ENCODE measurements at regions not wholly inside any gene's neighbourhood (a gene's known extent, or its start where the extent isn't known, plus 50 kb on each side); places are given as distances from the start of the nearest gene placed in this dataset.

- no peak for TF ChIP-seq POLR2AphosphoS2 (IDR thresholded peaks at IDR 0.05; ENCODE audit: low read depth, low read length)
- TF ChIP-seq SMAD5 (IDR thresholded peaks at IDR 0.05; ENCODE audit: low read depth): peak; percentile 55; the same call in 1 of the 2 replicates
- peak; percentile 79 for TF ChIP-seq BCL3 (IDR thresholded peaks at IDR 0.05; ENCODE audit: borderline replicate concordance, insufficient read depth, low read depth, low read length, poor library complexity, severe bottlenecking)
- TF ChIP-seq CEBPB (IDR thresholded peaks at IDR 0.05; ENCODE audit: borderline replicate concordance in 1 of 2, low read depth in 2 of 2, low read length in 2 of 2): no peak
- peak; percentile 88 for TF ChIP-seq IRF4 (IDR thresholded peaks at IDR 0.05; ENCODE audit: low read depth, low read length)
- no peak for TF ChIP-seq FOXM1 (IDR thresholded peaks at IDR 0.05; ENCODE audit: low read depth, low read length)
- peak; percentile 64 for TF ChIP-seq POLR2A (IDR thresholded peaks at IDR 0.05; ENCODE audit: low read depth, low read length)
- no peak for TF ChIP-seq CBFB (IDR thresholded peaks at IDR 0.05; ENCODE audit: low read depth)
- TF ChIP-seq EP300 (IDR thresholded peaks at IDR 0.05; ENCODE audit: borderline replicate concordance in 1 of 2, control insufficient read depth in 1 of 2, low read depth in 2 of 2, low read length in 2 of 2): peak; percentile 44 to 66; a peak in 2 of 4 replicates
- no peak for TF ChIP-seq PRDM15 (CRISPR knock-in tag; IDR thresholded peaks at IDR 0.05)
- TF ChIP-seq NFYB (IDR thresholded peaks at IDR 0.05; ENCODE audit: insufficient read depth, low read depth, low read length): no peak
- no peak for TF ChIP-seq NKRF (conservative IDR thresholded peaks at IDR 0.05)
- TF ChIP-seq BCL11A (IDR thresholded peaks at IDR 0.05; ENCODE audit: low read depth, low read length): peak; percentile 61; the same call in 1 of the 2 replicates
- no peak for TF ChIP-seq NR2C1 (IDR thresholded peaks at IDR 0.05)
- peak; percentile 0 for TF ChIP-seq PBX3 (IDR thresholded peaks at IDR 0.05; ENCODE audit: insufficient replicate concordance, low read depth, low read length)
- TF ChIP-seq SPI1 (IDR thresholded peaks at IDR 0.05; ENCODE audit: borderline replicate concordance, insufficient read depth, low read depth, low read length): peak; percentile 87
- peak; percentile 77 for TF ChIP-seq POLR2AphosphoS5 (IDR thresholded peaks at IDR 0.05; ENCODE audit: low read length)
Observed at GRCh38 chr3:44058022-44058867, 183.4 kb upstream of the TOPAZ1 start (continued).
